ENCODE measurements at regions not wholly inside any gene's neighbourhood (a gene's known extent, or its start where the extent isn't known, plus 50 kb on each side); places are given as distances from the start of the nearest gene placed in this dataset.
A peak's percentile ranks its signal among the peaks of the same experiment; 100 is the strongest.
"Not testable (repeated sequence)": the region's sequence is repeated elsewhere in the genome, so short reads cannot be mapped to it uniquely, and the experiment has no call there.

GRCh38 chr12:9331218-9331626 is 123.0 kb upstream of the PZP start:
- Mint-ChIP-seq H3K36me3 (ENCODE audit: low read depth) (peaks cover 3% of the 10 kb centered on the region), H3K27ac (no peak overlapping the region), H3K4me1 (ENCODE audit: low read depth) (peaks cover 9% of the 10 kb centered on the region), H3K27me3 (ENCODE audit: insufficient read depth) (peaks cover 14% of the 10 kb centered on the region), H3K4me3 (no peak overlapping the region), H3K9me3 (peaks cover 4% of the 10 kb centered on the region)
- DNase-seq = peak; percentile 43
- TF ChIP-seq CTCF (IDR thresholded peaks at IDR 0.05) = peak; percentile 98

GRCh38 chr12:9329019-9329418 is 120.8 kb upstream of the PZP start:
- no peak for TF ChIP-seq CTCF (IDR thresholded peaks at IDR 0.05)
- peaks cover 15% of the 10 kb centered on the region for H3K27me3 Mint-ChIP-seq (ENCODE audit: insufficient read depth)
- H3K4me1 Mint-ChIP-seq (ENCODE audit: low read depth) = peaks cover 4% of the 10 kb centered on the region
- no peak for DNase-seq
- no peak overlapping the region for H3K27ac Mint-ChIP-seq
- H3K36me3 Mint-ChIP-seq (ENCODE audit: low read depth) = no peaks in the 10 kb centered on the region
- H3K4me3 Mint-ChIP-seq = no peak overlapping the region
- H3K9me3 Mint-ChIP-seq = no peaks in the 10 kb centered on the region

- peaks cover 20% of the 10 kb centered on the region for H3K27me3 Mint-ChIP-seq (ENCODE audit: insufficient read depth)
- TF ChIP-seq CTCF (IDR thresholded peaks at IDR 0.05) = no peak
- no peaks in the 10 kb centered on the region for H3K9me3 Mint-ChIP-seq
- no peak overlapping the region for H3K4me3 Mint-ChIP-seq
- no peak for DNase-seq
- no peaks in the 10 kb centered on the region for H3K4me1 Mint-ChIP-seq (ENCODE audit: low read depth)
- no peaks in the 10 kb centered on the region for H3K36me3 Mint-ChIP-seq (ENCODE audit: low read depth)
- no peak overlapping the region for H3K27ac Mint-ChIP-seq
Observed at GRCh38 chr12:9328065-9328464, 119.9 kb upstream of the PZP start.

- no peak for TF ChIP-seq CTCF (IDR thresholded peaks at IDR 0.05)
- H3K36me3 Mint-ChIP-seq (ENCODE audit: low read depth) = no peaks in the 10 kb centered on the region
Observed at GRCh38 chr12:9327320-9327719, 119.1 kb upstream of the PZP start.

GRCh38 chr12:9326849-9327248 is 118.7 kb upstream of the PZP start:
- H3K27me3 Mint-ChIP-seq (ENCODE audit: insufficient read depth) = peaks cover 22% of the 10 kb centered on the region
- not testable (repeated sequence) for H3K36me3 Mint-ChIP-seq (ENCODE audit: low read depth); DNase-seq; H3K9me3 Mint-ChIP-seq; H3K27ac Mint-ChIP-seq; H3K4me1 Mint-ChIP-seq (ENCODE audit: low read depth); H3K4me3 Mint-ChIP-seq

More at GRCh38 chr12:9327320-9327719, 119.1 kb upstream of the PZP start:
- no peak for DNase-seq
- H3K27ac Mint-ChIP-seq = no peak overlapping the region
- peaks cover 22% of the 10 kb centered on the region for H3K27me3 Mint-ChIP-seq (ENCODE audit: insufficient read depth)
- no peaks in the 10 kb centered on the region for H3K9me3 Mint-ChIP-seq
- H3K4me3 Mint-ChIP-seq = no peak overlapping the region
- no peaks in the 10 kb centered on the region for H3K4me1 Mint-ChIP-seq (ENCODE audit: low read depth)

- Mint-ChIP-seq H3K27ac (no peak overlapping the region), H3K36me3 (ENCODE audit: low read depth) (no peaks in the 10 kb centered on the region), H3K4me3 (no peak overlapping the region), H3K27me3 (ENCODE audit: insufficient read depth) (peaks cover 18% of the 10 kb centered on the region), H3K4me1 (ENCODE audit: low read depth) (no peaks in the 10 kb centered on the region), H3K9me3 (no peaks in the 10 kb centered on the region)
- no peak for DNase-seq
- no peak for TF ChIP-seq CTCF (IDR thresholded peaks at IDR 0.05)
Observed at GRCh38 chr12:9326085-9326484, 117.9 kb upstream of the PZP start.
